ENCODE measurements at regions not wholly inside any gene's neighbourhood (a gene's known extent, or its start where the extent isn't known, plus 50 kb on each side); places are given as distances from the start of the nearest gene placed in this dataset.

DNA sequence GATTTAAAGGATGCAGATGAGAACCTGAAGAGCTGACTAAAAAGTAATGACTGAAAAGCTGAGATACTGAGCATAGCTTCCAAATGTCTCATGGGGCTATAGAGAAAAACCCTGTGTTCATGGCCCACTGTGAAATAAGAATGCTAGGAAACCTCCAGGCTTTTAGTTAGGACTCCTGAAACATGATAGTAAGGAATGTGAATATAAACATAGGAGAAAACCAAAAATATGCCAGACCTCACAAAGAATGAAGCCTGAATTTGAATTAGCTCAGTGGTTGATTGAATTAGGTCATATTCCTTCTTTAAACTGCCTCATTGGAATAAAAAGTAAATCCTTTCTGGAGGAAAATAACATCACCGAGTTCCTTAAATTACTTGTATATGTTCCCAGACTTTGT lies 194.5 kb upstream of the NXPH2 start:
- no peak overlapping the region for H3K27ac ChIP-seq (ENCODE audit: extremely low read depth, low read depth, low read length)
- intact Hi-C loops (cut with micrococcal nuclease), result no loop called here
- no TSS peak for BruUV-seq (replicated peaks)
- ATAC-seq, result no peak
- H3K9me3 ChIP-seq (replicated peaks; ENCODE audit: control insufficient read depth, insufficient read depth, low read depth, low read length), result no peaks in the 10 kb centered on the region; the same call in 1 of the 2 replicates
- no peaks in the 10 kb centered on the region for H3K79me2 ChIP-seq (ENCODE audit: control insufficient read depth, insufficient read depth, low read length)
- WGBS (ENCODE audit: insufficient coverage, low coverage, missing lambda C conversion rate), result 0% methylated on average over 1 of the region's 1 CpG
- ChIA-PET POLR2A (no interaction called here), CTCF (ENCODE audit: low intra/inter-chr PET ratio) (no interaction called here)
- H3K4me2 ChIP-seq (ENCODE audit: insufficient read depth, low read length), result no peak overlapping the region
- no peak overlapping the region for H3K9ac ChIP-seq (ENCODE audit: insufficient read depth in 1 of 2, low read depth in 2 of 2, low read length in 2 of 2)
- TF ChIP-seq ZNF165 (CRISPR knock-in tag; IDR thresholded peaks at IDR 0.05; ENCODE audit: borderline replicate concordance) (no peak), CBFA2T2 (conservative IDR thresholded peaks at IDR 0.05) (no peak), TAF1 (IDR thresholded peaks at IDR 0.05; ENCODE audit: control insufficient read depth, extremely low read depth, insufficient read depth, low read length, severe bottlenecking) (no peak), ZNF76 (CRISPR knock-in tag; IDR thresholded peaks at IDR 0.05; ENCODE audit: borderline replicate concordance) (no peak)
- TF ChIP-seq, protein P1, sequence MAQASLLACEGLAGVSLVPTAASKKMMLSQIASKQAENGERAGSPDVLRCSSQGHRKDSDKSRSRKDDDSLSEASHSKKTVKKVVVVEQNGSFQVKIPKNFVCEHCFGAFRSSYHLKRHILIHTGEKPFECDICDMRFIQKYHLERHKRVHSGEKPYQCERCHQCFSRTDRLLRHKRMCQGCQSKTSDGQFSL (CRISPR knock-in tag; IDR thresholded peaks at IDR 0.05), result no peak
- TF ChIP-seq, protein P1 (tag; IDR thresholded peaks at IDR 0.05), result no peak
- TF ChIP-seq, protein P2, sequence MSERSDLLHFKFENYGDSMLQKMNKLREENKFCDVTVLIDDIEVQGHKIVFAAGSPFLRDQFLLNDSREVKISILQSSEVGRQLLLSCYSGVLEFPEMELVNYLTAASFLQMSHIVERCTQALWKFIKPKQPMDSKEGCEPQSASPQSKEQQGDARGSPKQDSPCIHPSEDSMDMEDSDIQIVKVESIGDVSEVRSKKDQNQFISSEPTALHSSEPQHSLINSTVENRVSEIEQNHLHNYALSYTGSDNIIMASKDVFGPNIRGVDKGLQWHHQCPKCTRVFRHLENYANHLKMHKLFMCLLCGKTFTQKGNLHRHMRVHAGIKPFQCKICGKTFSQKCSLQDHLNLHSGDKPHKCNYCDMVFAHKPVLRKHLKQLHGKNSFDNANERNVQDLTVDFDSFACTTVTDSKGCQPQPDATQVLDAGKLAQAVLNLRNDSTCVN (CRISPR knock-in tag; IDR thresholded peaks at IDR 0.05), result no peak
- TF ChIP-seq, protein P3, sequence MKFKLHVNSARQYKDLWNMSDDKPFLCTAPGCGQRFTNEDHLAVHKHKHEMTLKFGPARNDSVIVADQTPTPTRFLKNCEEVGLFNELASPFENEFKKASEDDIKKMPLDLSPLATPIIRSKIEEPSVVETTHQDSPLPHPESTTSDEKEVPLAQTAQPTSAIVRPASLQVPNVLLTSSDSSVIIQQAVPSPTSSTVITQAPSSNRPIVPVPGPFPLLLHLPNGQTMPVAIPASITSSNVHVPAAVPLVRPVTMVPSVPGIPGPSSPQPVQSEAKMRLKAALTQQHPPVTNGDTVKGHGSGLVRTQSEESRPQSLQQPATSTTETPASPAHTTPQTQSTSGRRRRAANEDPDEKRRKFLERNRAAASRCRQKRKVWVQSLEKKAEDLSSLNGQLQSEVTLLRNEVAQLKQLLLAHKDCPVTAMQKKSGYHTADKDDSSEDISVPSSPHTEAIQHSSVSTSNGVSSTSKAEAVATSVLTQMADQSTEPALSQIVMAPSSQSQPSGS (CRISPR knock-in tag; IDR thresholded peaks at IDR 0.05), result no peak
- H3K4me3 ChIP-seq, result no peak overlapping the region
- in situ Hi-C loops (cut with MboI), result no loop called here
- no peaks in the 10 kb centered on the region for H3K9me1 ChIP-seq (ENCODE audit: control insufficient read depth, insufficient read depth, low read length)
- no peak overlapping the region for H2AFZ ChIP-seq (ENCODE audit: low read depth, low read length)
- DNase-seq (ENCODE audit: extremely low read depth in 1 of 4, low spot score in 3 of 4), result no peak
- FAIRE-seq, result no peak
- H3K36me3 ChIP-seq (ENCODE audit: control insufficient read depth, insufficient read depth, low read length), result no peaks in the 10 kb centered on the region
- H3K27me3 ChIP-seq (ENCODE audit: control insufficient read depth in 2 of 2, insufficient read depth in 2 of 2, low read length in 2 of 2), result no peaks in the 10 kb centered on the region
- no peaks in the 10 kb centered on the region for H3K4me1 ChIP-seq (replicated peaks in 1 of 2; ENCODE audit: control insufficient read depth in 2 of 2, insufficient read depth in 2 of 2, low read length in 2 of 2)
- H4K20me1 ChIP-seq (replicated peaks; ENCODE audit: control insufficient read depth, insufficient read depth, low read length), result no peaks in the 10 kb centered on the region
